SU-DHL-6 (cell line): ENCODE measurements at regions not wholly inside any gene's neighbourhood (a gene's known extent, or its start where the extent isn't known, plus 50 kb on each side); places are given as distances from the start of the nearest gene placed in this dataset.

Source experiments
- EZH2phosphoT487 ChIP-seq: fragments of 200-600 bp; sonication (generic), shearing (Covaris generic); conservative IDR thresholded peaks from 2 replicates; pipeline ENCODE4 v1.6.1; 2018; ENCODE audit warnings: mild to moderate bottlenecking, antibody characterized with exemption, low read length, moderate library complexity, mixed read lengths
- TF ChIP-seq, protein P1 (sequence below): fragments of 200-600 bp; sonication (generic); IDR thresholded peaks from one replicate; pipeline ENCODE4 v1.5.1; 2017; ENCODE audit warnings: antibody characterized with exemption, mild to moderate bottlenecking, low read length, moderate library complexity; ENCODE audit not compliant: insufficient read depth, poor library complexity, severe bottlenecking

DNA sequence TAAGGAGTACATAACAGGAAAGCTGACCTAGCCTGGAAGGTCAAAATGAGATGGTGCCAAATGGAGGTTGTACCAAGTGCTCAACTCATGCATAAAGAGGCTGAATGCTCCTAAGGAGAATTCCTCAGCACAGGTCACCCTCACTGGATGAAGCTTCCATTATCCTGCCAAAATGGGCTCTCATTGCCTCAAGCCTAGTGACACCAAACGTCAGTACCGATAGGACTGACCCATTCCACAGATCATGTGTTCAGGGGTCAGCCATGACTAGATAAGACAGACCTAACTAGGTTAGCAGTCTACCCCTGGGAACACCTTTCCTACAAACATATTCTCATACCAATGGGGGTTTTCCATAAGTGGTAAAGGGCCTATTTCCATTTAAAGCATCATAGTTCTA lies 160.7 kb downstream of the MEX3B start:
- TF ChIP-seq, protein P1, sequence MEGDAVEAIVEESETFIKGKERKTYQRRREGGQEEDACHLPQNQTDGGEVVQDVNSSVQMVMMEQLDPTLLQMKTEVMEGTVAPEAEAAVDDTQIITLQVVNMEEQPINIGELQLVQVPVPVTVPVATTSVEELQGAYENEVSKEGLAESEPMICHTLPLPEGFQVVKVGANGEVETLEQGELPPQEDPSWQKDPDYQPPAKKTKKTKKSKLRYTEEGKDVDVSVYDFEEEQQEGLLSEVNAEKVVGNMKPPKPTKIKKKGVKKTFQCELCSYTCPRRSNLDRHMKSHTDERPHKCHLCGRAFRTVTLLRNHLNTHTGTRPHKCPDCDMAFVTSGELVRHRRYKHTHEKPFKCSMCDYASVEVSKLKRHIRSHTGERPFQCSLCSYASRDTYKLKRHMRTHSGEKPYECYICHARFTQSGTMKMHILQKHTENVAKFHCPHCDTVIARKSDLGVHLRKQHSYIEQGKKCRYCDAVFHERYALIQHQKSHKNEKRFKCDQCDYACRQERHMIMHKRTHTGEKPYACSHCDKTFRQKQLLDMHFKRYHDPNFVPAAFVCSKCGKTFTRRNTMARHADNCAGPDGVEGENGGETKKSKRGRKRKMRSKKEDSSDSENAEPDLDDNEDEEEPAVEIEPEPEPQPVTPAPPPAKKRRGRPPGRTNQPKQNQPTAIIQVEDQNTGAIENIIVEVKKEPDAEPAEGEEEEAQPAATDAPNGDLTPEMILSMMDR: no peak
- TF ChIP-seq EZH2phosphoT487: no peak
